ENCODE measurements at regions not wholly inside any gene's neighbourhood (a gene's known extent, or its start where the extent isn't known, plus 50 kb on each side); places are given as distances from the start of the nearest gene placed in this dataset.

GRCh38 chr11:128046213-128046612, 541.1 kb downstream of the ETS1 start:
- Mint-ChIP-seq H3K36me3 (ENCODE audit: low read depth, unreplicated experiment) (no peaks in the 10 kb centered on the region), H3K4me3 (ENCODE audit: unreplicated experiment) (no peak overlapping the region), H3K9me3 (ENCODE audit: unreplicated experiment) (no peaks in the 10 kb centered on the region), H3K27me3 (ENCODE audit: low read depth, unreplicated experiment) (no peaks in the 10 kb centered on the region), H3K4me1 (ENCODE audit: low read depth, unreplicated experiment) (peaks cover 4% of the 10 kb centered on the region), H3K27ac (ENCODE audit: unreplicated experiment) (no peak overlapping the region)
- Histone ChIP-seq H3K4me3 (ENCODE audit: insufficient read depth, low read depth, low read length) (no peak overlapping the region), H3K27ac (ENCODE audit: low read depth, low read length) (no peak overlapping the region), H3K9ac (ENCODE audit: low read length) (no peak overlapping the region), H2AFZ (ENCODE audit: low read depth, low read length) (no peak overlapping the region), H3K9me3 (ENCODE audit: insufficient read depth, low read depth, low read length) (no peaks in the 10 kb centered on the region), H3K4me1 (ENCODE audit: insufficient read depth, low read length) (peaks cover 3% of the 10 kb centered on the region), H4K20me1 (ENCODE audit: insufficient read depth, low read length) (no peaks in the 10 kb centered on the region), H3K27me3 (ENCODE audit: insufficient read depth, low read length) (no peaks in the 10 kb centered on the region), H3K79me2 (ENCODE audit: insufficient read depth, low read length) (no peaks in the 10 kb centered on the region), H3K36me3 (ENCODE audit: insufficient read depth, low read length) (no peaks in the 10 kb centered on the region), H3K4me2 (ENCODE audit: low read length) (no peak overlapping the region)
- no peak for FAIRE-seq
- no peak for TF ChIP-seq CTCF (IDR thresholded peaks at IDR 0.05; ENCODE audit: insufficient read depth, low read depth, low read length)
- TF ChIP-seq EZH2 (IDR thresholded peaks at IDR 0.05; ENCODE audit: insufficient read depth, low read length) = no peak
- DNase-seq (ENCODE audit: low read depth) = no peak

DNA sequence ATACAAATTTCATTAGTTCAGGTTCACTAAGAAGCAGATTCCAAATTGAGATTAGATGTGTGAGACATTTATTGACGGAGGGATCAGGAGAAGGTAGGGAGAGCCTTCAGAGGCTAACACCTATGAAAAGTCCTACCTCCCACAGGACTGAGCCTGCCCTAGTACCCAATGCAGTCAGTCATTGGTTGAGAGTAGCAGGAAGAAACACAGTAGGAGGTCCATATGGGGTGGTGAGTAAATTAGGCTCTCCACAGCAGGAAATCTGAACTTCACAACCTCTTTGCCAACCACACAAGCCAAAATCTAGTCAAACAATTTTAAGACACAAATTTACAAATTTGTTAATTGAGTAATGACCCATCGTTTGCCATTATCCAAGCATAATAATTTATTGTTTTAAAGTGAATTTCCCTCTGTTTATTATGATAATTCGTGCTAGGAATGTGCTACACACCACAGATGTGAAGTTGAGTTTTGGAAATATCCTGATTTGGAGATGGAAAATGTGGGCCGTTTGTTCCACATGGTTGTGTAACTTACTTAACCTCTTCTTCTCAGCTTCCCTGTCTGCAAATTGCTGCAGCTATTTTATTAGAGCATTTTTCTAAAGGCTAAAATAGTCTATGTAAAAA, 542.1 kb downstream of the ETS1 start:
- no peaks in the 10 kb centered on the region for H3K27me3 Mint-ChIP-seq (ENCODE audit: low read depth, unreplicated experiment)
- H3K4me1 Mint-ChIP-seq (ENCODE audit: low read depth, unreplicated experiment) = peaks cover 4% of the 10 kb centered on the region
- no peak overlapping the region for H3K9ac ChIP-seq (ENCODE audit: low read length)

More for the DNA sequence above, 542.1 kb downstream of the ETS1 start:
- Histone ChIP-seq H3K9me3 (ENCODE audit: insufficient read depth, low read depth, low read length) (no peaks in the 10 kb centered on the region), H3K27ac (ENCODE audit: low read depth, low read length) (no peak overlapping the region), H4K20me1 (ENCODE audit: insufficient read depth, low read length) (no peaks in the 10 kb centered on the region), H3K36me3 (ENCODE audit: insufficient read depth, low read length) (no peaks in the 10 kb centered on the region), H3K4me3 (ENCODE audit: insufficient read depth, low read depth, low read length) (no peak overlapping the region), H3K4me2 (ENCODE audit: low read length) (no peak overlapping the region), H3K79me2 (ENCODE audit: insufficient read depth, low read length) (no peaks in the 10 kb centered on the region), H2AFZ (ENCODE audit: low read depth, low read length) (no peak overlapping the region), H3K4me1 (ENCODE audit: insufficient read depth, low read length) (peaks cover 5% of the 10 kb centered on the region), H3K27me3 (ENCODE audit: insufficient read depth, low read length) (no peaks in the 10 kb centered on the region)
- FAIRE-seq (no peak), DNase-seq (ENCODE audit: low read depth) (peak; percentile 63)
- no peaks in the 10 kb centered on the region for H3K36me3 Mint-ChIP-seq (ENCODE audit: low read depth, unreplicated experiment)
- no peak for TF ChIP-seq EZH2 (IDR thresholded peaks at IDR 0.05; ENCODE audit: insufficient read depth, low read length)
- no peak for TF ChIP-seq CTCF (IDR thresholded peaks at IDR 0.05; ENCODE audit: insufficient read depth, low read depth, low read length)
- H3K27ac Mint-ChIP-seq (ENCODE audit: unreplicated experiment) = no peak overlapping the region
- no peaks in the 10 kb centered on the region for H3K9me3 Mint-ChIP-seq (ENCODE audit: unreplicated experiment)
- H3K4me3 Mint-ChIP-seq (ENCODE audit: unreplicated experiment) = no peak overlapping the region

All from astrocyte (in vitro differentiated cells and primary cell).